ENCODE measurements at regions not wholly inside any gene's neighbourhood (a gene's known extent, or its start where the extent isn't known, plus 50 kb on each side); places are given as distances from the start of the nearest gene placed in this dataset.

- WGBS, 3 donors: 43 to 46% (median 43%) methylated on average over 2 of the region's 2 CpGs
- intact Hi-C loops (cut with DNase I): no loop called here
- H3K27me3 ChIP-seq: no peaks in the 10 kb centered on the region
- H3K9me3 ChIP-seq: no peaks in the 10 kb centered on the region
- peaks cover 2% of the 10 kb centered on the region for H3K4me1 ChIP-seq (ENCODE audit: insufficient read depth)
- TF ChIP-seq POLR2A (IDR thresholded peaks at IDR 0.05) (no peak), CTCF (IDR thresholded peaks at IDR 0.05) (no peak), EP300 (IDR thresholded peaks at IDR 0.05) (no peak)
- no peak for DNase-seq
- H3K36me3 ChIP-seq: no peaks in the 10 kb centered on the region
- no peak overlapping the region for H3K27ac ChIP-seq
- H3K4me3 ChIP-seq: no peak overlapping the region
Observed at GRCh38 chr21:27110956-27111355, 144.1 kb upstream of the ADAMTS5 start.

DNA sequence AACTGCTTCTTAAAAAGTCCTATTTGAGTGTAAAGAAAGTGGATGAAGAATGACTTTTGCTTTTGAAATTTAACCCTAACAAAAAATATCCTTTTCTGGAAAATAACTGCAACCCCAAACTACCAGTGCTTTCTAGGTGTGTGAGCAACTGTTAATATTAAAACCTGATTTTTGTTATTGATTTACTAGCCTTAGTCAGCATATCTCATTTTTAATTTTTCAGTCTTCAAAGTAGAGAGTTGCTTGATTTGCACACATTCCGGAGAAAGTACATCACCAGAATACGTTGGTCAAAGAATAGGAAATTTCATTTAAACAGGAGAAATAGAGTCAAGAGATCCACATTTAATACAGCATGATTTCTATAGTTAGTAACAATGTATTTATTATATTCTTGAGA is 141.8 kb upstream of the ADAMTS5 start:
- H3K4me3 ChIP-seq: no peak overlapping the region
- intact Hi-C loops (cut with DNase I): no loop called here

DNA sequence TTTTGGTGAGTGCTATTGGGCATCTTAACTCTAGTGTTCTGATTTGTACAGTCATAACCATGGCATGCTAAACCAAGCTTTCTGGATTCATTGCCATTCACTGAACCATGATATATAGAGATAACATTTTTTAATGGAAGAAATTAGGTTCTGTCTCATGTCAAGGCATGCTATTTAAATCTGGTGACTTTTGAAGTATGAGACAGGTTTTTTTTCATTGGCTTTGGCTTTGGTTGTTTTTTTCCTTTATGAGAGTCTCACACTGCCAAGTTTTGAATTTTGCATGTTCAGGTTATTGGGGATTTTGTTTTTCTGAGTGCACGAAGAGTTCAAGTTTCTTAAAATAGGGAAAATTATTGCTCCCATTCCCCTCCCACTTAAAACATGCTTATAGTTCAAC is 141.3 kb upstream of the ADAMTS5 start:
- DNase-seq: no peak
- Histone ChIP-seq H3K27me3 (no peaks in the 10 kb centered on the region), H3K4me1 (ENCODE audit: insufficient read depth) (peaks cover 9% of the 10 kb centered on the region), H3K9me3 (no peaks in the 10 kb centered on the region), H3K4me3 (no peak overlapping the region), H3K27ac (peak overlapping the region in 1 of 2 donors; percentile 53), H3K36me3 (no peaks in the 10 kb centered on the region)
- no peak for TF ChIP-seq EP300 (IDR thresholded peaks at IDR 0.05)
- TF ChIP-seq POLR2A (IDR thresholded peaks at IDR 0.05): no peak
- TF ChIP-seq CTCF (IDR thresholded peaks at IDR 0.05): no peak
- intact Hi-C loops (cut with DNase I): no loop called here
- 2 to 14% (median 3%) methylated on average over 1 of the region's 1 CpG for WGBS, 3 donors

More for the DNA sequence above, 141.8 kb upstream of the ADAMTS5 start:
- no peaks in the 10 kb centered on the region for H3K9me3 ChIP-seq
- WGBS, 3 donors: 48 to 68% (median 53%) methylated on average over 2 of the region's 2 CpGs
- H3K4me1 ChIP-seq (ENCODE audit: insufficient read depth): peaks cover 9% of the 10 kb centered on the region
- H3K27ac ChIP-seq: peak overlapping the region in 1 of 2 donors; percentile 53
- H3K36me3 ChIP-seq: no peaks in the 10 kb centered on the region
- no peak for TF ChIP-seq POLR2A (IDR thresholded peaks at IDR 0.05)
- no peak for TF ChIP-seq CTCF (IDR thresholded peaks at IDR 0.05)
- TF ChIP-seq EP300 (IDR thresholded peaks at IDR 0.05): no peak
- no peak for DNase-seq
- H3K27me3 ChIP-seq: no peaks in the 10 kb centered on the region

- DNase-seq: no peak
- no peaks in the 10 kb centered on the region for H3K27me3 ChIP-seq
- TF ChIP-seq EP300 (IDR thresholded peaks at IDR 0.05) (no peak), POLR2A (IDR thresholded peaks at IDR 0.05) (no peak), CTCF (IDR thresholded peaks at IDR 0.05) (no peak)
- peaks cover 10% of the 10 kb centered on the region for H3K4me1 ChIP-seq (ENCODE audit: insufficient read depth)
- no peaks in the 10 kb centered on the region for H3K36me3 ChIP-seq
- intact Hi-C loops (cut with DNase I): no loop called here
- no peak overlapping the region for H3K27ac ChIP-seq
- H3K9me3 ChIP-seq: no peaks in the 10 kb centered on the region
- H3K4me3 ChIP-seq: no peak overlapping the region
- WGBS, 3 donors: 21 to 30% (median 22%) methylated on average over 5 of the region's 5 CpGs
Observed at GRCh38 chr21:27104846-27105431, 138.1 kb upstream of the ADAMTS5 start.
